ENCODE measurements at regions not wholly inside any gene's neighbourhood (a gene's known extent, or its start where the extent isn't known, plus 50 kb on each side); places are given as distances from the start of the nearest gene placed in this dataset.
"Not testable (repeated sequence)": the region's sequence is repeated elsewhere in the genome, so short reads cannot be mapped to it uniquely, and the experiment has no call there.

DNA sequence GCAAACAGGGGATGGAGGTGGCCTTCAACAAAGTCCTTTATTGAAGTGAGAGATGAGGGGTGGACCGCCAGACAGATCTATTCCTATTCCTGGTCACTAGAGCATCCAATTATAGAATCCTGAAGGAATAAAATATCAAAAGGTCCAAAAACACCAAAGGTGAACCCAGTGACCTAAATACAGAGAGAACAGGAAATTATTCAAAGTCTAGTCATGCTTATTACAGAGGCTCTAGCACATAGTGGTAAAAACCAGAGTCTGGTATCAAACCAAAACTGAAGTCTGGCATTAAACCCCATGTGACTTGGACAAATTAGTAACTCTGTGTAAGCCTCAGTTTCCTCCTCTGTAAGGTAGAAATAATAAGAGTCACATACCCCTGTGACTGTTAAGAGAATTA is 100.5 kb upstream of the SNX2 start:
- DNase-seq: no peak

DNA sequence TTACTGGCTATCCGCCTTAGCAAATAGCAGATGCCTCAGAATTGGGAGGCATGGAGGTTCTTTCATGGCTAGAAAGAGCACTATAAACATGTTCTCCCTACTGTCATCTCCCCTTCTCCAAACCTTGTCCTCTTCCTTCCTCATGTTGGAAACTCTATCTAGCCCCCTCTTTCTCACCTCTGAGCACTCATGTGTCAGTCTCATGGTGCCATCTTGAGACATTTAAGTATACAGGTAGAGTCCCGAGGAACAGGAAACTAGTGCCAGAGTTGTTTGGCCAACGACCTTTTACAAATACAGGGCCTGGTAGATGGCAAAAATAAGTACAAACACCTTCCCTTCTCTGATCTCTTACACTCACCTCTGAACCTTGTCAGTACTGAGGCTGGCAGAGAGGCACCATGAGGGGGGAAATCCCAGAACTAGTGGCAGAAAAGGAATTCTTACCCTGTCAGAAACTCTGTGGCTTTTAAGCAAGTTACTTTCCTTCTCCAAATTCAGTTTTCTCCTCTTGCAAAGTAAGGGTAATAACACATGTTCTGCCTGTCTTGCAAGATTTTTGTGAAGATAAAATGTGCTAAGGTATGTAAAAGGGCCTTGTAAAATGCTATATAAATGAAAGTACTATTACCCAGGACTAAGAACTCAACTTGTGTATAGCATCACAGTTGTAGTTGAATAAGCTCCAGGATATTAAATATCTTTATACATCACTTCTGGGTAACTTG is 94.1 kb upstream of the SNX2 start:
- DNase-seq: no peak

DNA sequence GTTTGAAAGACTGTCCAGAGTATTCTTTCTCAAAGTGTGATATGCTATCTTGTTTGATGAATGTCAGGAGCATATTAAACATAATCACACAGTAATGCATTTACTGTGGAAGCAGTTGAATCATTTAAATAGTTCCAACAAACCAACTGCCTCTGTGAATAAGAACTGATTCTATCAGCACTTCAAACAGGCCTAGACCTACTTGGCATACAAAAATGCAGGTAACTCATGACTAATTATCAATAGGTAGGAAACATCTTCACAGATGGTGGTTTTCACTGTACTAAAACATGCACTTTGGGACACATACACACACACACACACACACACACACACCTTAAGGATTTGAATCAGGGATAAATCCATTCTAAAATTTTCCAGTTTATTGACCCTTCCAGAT is 91.2 kb upstream of the SNX2 start:
- no peak for DNase-seq

DNA sequence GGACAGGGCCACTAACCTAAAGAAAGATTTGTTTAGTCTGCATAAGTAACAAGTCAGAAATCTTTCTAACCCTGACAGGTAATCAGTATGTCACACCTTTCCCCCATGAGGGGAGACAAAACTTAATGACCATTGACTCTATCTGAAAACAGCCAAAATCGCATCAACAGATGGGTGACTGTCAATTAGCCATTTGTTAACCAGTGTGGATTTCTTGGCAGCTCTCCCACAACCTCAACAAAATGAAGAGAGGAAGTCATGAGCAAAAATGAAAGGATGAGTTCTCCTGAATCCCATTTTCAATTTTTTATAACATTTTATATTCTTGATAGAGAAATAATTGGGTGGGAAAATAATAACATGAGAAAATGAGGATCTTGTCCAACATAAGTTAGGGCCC is 84.6 kb upstream of the SNX2 start:
- no peak for DNase-seq

DNA sequence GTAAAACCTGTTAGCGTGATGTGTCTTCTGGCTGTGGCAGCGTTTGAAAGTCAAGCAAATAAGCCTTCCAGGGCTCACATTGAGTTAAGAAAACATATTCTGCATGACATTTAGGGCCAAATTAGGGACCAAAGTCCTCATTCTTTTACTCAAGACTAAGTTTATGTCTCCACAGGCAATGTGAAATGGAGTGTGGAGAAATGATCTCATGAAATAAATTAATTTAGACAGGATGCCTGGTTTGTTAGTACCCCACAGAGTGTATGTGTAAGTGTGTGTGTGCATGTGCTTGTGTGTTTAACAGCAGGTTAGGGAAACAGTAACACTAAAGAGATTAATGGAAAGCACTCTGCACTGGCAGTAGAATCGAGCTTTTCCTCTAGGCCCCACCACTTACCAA is 82.9 kb upstream of the SNX2 start:
- no peak for DNase-seq

DNA sequence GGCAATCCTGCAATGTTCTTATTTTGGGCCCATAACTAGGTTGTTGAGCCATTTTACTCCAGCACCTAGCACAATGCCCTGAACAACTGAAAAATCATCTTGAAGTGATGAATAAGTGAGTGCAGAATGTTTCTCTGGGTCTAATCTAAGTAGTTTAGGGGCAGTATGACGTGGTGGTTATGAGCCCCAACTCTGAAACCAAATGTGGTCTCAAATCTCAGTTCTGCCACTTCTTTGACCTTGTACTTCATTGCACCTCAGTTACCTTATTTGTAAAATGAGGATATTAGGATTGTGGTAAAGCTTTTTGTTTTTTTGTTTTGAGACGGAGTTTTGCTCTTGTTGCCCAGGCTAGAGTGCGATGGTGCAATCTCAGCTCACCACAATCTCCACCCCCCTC is 80.9 kb upstream of the SNX2 start:
- no peak for DNase-seq

DNA sequence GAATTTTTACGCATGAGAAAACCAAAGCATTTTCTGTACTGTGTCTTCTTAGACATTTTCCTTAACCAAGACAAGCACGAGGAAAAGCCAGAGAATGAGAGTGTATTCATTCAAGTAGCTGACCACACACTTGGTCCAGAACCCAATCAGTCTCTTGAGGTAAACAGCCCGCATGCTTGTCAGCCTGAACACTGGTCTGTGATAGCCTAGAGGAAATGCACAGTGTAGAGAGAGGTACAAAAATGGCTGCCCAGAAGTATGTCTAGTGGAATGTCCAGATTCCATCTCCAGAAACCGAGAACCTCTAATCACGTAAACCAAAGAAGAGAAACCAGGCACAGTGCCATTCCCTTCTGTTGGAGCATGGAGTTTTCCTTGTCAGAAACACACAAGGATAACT is 80.0 kb upstream of the SNX2 start:
- no peak for DNase-seq

DNA sequence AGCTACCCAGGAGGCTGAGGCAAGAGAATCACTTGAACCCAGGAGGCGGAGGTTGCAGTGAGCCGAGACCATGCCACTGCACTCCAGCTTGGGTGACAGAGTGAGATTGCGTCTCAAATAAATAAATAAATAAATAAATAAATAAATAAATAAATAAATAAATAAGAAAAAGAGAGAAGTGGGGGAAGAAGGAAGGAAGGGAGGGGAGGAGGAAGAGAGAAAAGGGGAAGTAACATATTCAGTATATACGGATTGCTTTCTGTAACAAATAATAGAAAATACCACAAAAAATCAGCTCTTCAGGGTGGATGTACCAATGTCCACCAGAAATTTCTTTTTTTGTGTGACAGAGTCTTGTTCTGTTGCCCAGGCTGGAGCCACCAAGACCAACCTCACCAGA is 78.1 kb upstream of the SNX2 start:
- DNase-seq: not testable (repeated sequence)

DNA sequence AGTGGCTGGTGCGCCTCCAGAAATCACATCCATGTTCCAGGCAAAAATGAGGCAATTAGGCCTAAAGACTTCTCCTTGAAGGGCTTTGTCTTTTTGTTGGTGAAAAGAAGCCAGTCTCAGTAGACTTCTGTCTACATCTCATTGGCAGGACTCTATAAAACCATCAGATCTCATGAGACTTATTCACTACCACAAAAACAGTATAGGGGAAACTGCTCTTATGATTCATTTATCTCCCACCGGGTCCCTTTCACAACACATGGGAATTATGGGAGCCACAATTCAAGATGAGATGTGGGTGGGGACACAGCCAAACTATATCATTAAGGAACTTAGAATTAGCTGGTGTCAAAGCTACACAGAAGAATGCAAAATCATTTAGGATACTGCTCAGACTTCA is 77.7 kb upstream of the SNX2 start:
- DNase-seq: no peak

DNA sequence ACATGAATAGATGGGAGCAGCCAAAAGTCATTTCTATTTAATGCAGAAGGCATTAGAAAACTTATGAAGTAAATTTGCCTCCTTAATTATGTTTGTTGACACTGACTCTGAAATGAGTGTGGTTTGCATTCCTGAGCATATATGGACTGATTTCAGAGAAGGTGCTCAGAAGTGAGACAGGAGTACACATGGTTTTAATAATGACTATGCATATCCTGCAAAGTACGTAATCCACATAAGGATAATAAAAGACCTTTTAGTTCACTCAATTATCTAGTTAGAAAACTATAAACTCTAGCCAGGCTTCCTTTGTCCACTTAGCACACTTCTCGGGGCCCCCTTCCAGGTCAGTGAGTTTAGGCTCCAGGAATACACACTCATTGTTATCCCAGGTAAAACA is 75.7 kb upstream of the SNX2 start:
- no peak for DNase-seq

DNA sequence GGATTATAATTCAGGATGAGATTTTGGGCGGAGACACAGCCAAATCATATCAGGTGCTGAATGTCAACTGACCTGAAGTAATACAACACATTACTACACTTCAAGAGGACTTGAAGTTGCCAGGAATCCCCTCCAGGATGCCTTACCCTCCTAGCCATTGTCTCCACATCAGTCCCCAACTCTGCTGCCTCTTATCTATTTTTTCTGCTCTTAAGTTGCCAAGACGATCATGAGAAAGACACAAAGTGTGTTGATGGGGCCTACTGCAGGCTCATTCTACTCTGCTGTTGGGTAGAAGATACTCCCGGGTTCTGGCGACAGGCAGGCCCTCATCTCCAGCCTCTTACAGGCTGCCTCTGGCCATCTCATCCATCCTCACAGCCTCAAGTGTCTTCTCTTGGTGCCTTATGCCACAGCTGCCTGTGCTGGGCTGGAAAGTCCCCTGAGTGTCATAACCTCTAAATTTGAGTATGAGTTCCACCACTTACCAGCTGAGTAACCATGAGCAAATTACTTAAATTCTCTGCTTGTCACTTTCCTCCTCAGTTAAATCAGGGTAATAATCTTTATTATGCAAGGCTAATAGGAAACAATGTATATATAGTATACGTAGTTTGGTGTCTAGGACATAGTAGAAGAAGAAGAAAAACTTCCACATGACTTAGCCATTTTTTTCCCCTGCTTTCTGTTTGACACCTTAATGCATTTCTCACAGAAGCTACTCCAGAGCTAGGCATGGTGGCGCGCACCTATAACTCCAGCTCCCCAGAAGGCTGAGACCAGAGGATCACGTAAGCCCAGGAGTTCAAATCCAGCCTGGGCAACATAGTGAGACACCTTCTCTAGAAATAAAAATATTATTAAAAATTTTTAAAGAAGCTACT is 73.0 kb upstream of the SNX2 start:
- peak in 1 of 5 donors; percentile 15 for DNase-seq

DNA sequence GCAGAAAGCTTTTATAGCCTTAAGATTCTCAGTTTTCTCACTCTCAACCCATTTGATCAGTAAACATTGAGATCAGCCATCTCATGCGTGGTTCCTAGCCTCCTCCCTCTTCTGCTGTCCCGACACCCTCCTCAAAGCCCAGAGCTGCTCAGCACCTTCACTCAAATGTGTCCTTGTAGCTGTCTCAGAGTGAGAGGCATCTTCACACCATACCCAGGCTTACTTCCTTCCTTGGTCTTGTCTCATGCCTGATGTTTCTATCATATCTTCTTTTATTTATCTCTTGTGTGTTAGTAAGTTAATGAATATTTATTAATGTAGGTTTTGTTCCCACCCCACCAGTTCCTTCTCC is 72.4 kb upstream of the SNX2 start:
- DNase-seq: no peak

DNA sequence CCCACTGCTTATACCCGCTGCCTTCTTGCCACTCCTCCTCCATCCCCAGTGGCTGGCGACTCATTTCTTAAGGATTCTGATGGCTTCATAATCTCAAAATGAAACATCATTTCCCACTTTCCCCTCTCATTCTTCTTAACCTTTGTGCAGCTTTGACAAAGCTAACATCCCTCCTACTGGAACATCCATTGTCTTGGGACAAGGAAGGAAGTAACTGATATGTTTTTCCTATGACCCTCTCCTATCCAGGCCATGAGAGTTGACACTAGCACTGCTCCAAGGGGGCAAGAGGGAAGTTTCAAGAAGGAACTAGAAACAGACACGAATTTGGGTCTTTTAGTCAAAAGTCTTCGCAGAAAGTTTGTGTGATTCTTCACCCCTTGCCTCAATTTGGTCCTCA is 71.7 kb upstream of the SNX2 start:
- DNase-seq: no peak

DNA sequence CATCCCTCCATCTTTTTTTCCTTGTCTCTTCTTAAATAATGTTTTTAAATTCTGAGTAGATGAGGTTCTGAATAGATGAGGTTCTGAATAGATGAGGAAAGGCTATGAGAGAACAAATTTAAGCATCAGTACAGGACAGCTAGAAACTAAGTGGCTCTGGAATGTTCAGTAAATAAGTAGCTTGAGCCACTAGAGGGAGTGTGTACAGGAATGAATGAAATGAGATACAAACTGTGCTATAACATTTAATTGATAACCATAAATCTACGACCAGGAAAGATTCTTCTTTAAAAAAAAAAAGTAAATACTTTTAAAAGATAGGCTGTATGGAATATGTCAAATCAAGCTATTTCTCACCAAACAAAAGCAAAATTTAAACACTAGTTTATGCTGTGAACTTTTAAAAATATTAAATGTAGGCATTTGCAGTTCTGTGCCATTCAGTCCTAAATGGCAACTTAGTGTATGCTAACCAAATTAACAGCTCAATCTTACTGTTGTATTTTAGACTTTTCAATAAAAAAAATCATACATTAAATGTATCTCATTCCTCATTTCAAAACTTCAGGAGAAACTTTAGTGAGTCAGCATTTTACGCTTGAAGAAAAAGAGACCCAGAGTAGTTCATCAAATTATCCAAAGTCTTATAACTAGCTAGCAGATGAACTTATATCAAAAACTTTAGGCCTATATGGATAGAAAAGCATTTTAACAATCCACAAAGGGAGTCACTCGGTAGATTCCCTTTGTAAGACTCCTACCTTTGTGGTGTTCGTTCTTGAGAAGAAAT is 70.4 kb upstream of the SNX2 start:
- peak in 1 of 5 donors; percentile 11 for DNase-seq

DNA sequence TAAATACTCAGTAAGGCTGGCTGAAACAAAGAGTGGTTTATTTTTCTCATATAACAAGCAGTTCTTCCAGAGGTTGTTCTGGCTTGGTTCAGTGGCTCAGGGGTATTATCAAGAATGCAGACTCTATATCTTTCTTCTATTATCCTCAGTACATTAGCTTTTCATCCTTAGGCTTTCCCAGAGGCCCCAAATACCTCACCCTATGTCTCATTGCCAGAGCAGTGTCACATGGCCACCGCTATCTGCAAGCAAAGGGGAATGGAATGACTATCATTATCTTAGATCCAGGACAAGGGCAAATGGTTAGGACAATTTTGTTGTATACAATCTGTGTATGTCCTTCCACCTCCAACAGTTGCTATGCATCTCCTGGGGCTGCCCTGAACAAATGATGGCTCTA is 69.0 kb upstream of the SNX2 start:
- DNase-seq: no peak

DNA sequence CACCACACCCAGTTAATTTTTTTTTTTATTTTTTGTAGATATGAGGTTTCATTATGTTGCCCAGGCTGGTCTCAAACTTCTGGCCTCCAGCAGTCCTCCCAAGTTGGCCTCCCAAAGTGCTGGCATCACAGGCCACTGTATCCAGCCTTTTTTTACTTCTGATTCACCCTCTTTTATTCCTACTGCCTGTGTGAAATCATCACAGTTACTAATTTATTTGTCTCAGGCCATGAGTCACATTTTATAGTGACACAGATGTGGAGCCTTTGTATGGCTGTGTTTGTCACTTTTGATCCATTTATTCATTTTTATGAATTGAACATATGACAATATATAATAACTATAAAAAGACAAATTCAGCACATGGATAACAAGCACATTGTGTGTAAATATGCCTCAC is 67.1 kb upstream of the SNX2 start:
- DNase-seq: no peak

DNA sequence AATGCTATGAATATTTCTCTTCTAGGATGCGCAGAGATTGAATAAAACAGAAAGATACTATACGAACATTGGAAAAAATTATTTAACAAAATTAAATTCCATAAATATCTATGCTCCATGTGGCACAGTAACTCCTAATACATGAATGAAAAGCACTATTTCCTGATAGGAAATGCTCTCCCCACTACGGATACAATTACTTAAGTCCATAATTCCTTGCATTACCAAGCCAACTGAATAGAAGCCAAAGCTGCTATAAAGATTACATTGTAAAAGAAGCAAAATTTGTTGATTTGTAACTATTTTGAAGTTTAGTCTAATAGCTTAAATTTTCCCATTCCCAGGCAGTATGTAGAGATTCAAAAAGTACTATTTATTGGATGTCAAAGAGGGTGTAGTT is 61.8 kb upstream of the SNX2 start:
- DNase-seq: no peak

DNA sequence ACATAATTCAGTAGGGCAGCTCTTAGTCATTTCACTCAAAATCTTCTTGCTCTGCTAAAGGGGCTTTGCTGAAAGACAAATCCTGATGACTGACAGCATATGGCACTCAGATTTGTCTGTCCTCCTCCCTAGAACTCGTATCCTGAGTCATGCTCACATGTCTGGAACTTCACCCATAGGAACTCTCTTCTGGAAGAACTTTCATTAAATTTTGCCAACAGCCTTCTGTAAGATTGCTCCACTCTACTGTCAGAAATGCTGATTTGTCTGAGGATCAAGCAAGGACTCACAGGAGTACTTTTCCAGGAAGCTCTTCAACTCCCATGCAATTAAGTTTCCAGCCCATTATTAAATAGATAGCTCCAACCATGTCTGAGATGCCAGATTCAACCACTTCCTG is 59.8 kb upstream of the SNX2 start:
- no peak for DNase-seq

DNA sequence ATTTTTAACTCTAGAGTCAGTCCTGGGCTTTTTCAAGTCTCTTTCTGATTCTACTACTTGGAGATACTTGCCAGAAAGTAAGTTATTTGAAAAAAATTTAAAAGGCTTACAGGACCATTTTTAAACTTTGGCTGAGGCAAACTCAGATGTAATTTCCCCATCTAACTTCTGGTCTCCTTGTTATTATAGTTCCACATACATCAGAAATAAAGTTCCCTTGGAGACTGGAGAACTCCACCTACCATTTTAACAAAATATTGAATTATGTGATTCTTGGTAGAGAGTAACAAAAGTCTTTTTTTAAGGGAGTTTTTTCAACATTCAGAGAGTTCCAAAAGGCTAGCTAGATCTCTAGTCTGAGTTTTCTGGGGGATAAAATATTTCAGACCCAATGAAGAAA is 56.3 kb upstream of the SNX2 start:
- no peak for DNase-seq

DNA sequence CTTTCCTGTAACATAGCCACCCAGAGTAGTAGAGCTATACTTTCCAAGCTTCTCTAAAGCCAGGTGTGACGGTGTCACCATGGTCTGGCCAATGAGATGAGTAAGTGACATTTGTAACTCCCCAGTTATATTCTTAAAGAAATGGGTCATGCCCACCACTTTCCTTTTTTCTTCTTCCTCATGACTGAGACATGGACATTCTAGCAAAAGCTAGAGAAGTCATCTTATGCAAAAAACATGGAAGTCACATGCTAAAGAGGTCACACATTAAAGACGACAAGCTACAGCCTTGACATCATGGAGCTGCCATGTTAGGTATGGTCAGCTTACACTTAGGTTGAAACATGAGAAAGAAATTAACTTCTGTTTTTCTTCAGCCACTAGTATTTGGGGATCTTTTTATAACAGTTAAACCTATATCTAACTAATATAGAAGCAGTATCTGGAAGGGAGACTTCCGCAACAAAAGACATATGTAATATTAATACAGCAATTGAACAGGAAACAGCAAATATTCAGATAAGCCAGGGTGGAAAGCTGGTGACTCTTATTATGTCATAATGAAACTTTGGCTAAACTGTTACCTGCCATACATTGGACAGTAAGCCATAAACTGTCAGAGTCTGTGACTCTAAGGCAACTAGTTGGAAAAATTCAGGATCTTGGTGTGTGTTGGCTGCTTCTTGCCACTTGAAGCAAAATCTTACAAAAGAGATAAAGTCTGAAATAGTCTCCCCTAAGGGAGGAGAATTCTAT is 54.7 kb upstream of the SNX2 start:
- DNase-seq: no peak

DNA sequence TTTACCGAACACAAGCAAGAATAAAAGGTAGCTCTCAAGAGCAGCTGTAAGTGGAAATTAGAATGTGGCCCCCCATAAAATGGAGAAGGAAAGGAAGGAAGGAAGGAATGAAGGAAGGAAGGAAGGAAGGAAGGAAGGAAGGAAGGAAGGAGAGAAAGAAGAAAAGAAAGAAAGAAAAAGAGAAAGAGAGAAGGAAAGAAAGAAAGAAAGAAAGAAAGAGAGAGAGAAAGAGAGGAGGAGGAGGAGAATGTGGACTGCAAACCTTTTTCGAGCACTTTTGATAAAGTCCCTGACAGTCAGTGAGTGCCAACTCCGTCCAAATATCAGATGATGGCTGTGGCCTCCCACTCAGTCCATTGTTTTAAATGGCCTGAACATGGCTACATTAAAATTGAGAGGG is 53.8 kb upstream of the SNX2 start:
- no peak for DNase-seq

DNA sequence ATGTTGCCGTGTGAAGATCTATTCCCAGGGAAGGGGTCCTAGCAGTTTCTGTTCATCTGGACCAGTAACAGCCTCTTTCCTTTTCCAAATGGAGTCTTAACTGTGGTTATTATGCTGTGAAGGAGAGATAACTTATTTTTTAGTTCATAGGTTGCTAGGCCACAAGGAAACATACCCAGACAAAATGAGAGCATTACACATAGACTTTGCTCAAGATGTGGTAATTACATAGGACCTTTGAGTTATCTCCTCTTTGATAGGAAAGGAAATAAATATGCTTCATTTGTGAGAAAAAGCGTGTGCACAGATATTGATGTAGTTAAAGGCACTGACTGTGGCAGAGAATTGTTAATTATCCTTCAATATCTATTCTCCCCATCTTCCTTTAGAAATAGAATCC is 52.5 kb upstream of the SNX2 start:
- DNase-seq: no peak

All from T-helper 1 cell (primary cell).